ENCODE measurements at regions not wholly inside any gene's neighbourhood (a gene's known extent, or its start where the extent isn't known, plus 50 kb on each side); places are given as distances from the start of the nearest gene placed in this dataset.

GRCh38 chr3:152629363-152630122 lies 205.4 kb upstream of the P2RY1 start:
- in situ Hi-C loops (cut with MboI) = no loop called here
- no peak for DNase-seq (ENCODE audit: low read depth, low spot score)
- ATAC-seq = no peak
- no peak overlapping the region for H3K27ac ChIP-seq (ENCODE audit: control insufficient read depth, insufficient read depth)
- ChIA-PET SMC1A (ENCODE audit: uncharacterized antibody, unreplicated experiment) (no interaction called here), POLR2A (no interaction called here), RAD21 (ENCODE audit: unreplicated experiment) (no interaction called here), CTCF (no interaction called here)
- H3K9ac ChIP-seq (ENCODE audit: control insufficient read depth, insufficient read depth, low read length) = no peak overlapping the region
- H4K20me1 ChIP-seq (ENCODE audit: control insufficient read depth, insufficient read depth) = no peaks in the 10 kb centered on the region
- no peak overlapping the region for H3K4me3 ChIP-seq
- H3K4me2 ChIP-seq (ENCODE audit: control insufficient read depth, insufficient read depth) = no peak overlapping the region
- H2AFZ ChIP-seq (ENCODE audit: control insufficient read depth, low read depth, low read length) = no peak overlapping the region
- H3K9me3 ChIP-seq (replicated peaks; ENCODE audit: control insufficient read depth, insufficient read depth, low read length) = no peaks in the 10 kb centered on the region; the same call in 2 of the 3 replicates
- H3K27me3 ChIP-seq (replicated peaks in 1 of 2; ENCODE audit: control insufficient read depth in 2 of 2, insufficient read depth in 2 of 2, low read length in 1 of 2) = no peaks in the 10 kb centered on the region
- TF ChIP-seq RUNX3 (IDR thresholded peaks at IDR 0.05; ENCODE audit: low read length) (no peak), RELB (IDR thresholded peaks at IDR 0.05; ENCODE audit: low read depth) (no peak), FOXK2 (IDR thresholded peaks at IDR 0.05) (no peak), POU2F2 (IDR thresholded peaks at IDR 0.05; ENCODE audit: borderline replicate concordance, low read depth, low read length) (no peak), PRDM15 (CRISPR knock-in tag; IDR thresholded peaks at IDR 0.05) (no peak), BHLHE40 (IDR thresholded peaks at IDR 0.05; ENCODE audit: borderline replicate concordance in 1 of 2, low read depth in 2 of 2, low read length in 1 of 2) (no peak), SMARCA5 (IDR thresholded peaks at IDR 0.05) (no peak), ETV6 (conservative IDR thresholded peaks at IDR 0.05 in 1 of 2, IDR thresholded peaks at IDR 0.05 in 1 of 2; ENCODE audit: borderline replicate concordance in 1 of 2, low read depth in 1 of 2) (no peak), GABPA (IDR thresholded peaks at IDR 0.05; ENCODE audit: low read depth) (no peak), MYB (IDR thresholded peaks at IDR 0.05; ENCODE audit: borderline replicate concordance, low read depth, low read length) (no peak), RAD51 (IDR thresholded peaks at IDR 0.05) (no peak), TCF12 (IDR thresholded peaks at IDR 0.05; ENCODE audit: low read depth, low read length) (no peak), CHD1 (IDR thresholded peaks at IDR 0.05; ENCODE audit: low read depth, low read length) (no peak), SRF (IDR thresholded peaks at IDR 0.05; ENCODE audit: low read depth in 2 of 2, low read length in 2 of 2) (no peak), TCF3 (IDR thresholded peaks at IDR 0.05; ENCODE audit: borderline replicate concordance, insufficient read depth, low read depth, low read length) (no peak), STAT3 (IDR thresholded peaks at IDR 0.05; ENCODE audit: low read depth, low read length) (no peak)
- no peaks in the 10 kb centered on the region for H3K36me3 ChIP-seq (ENCODE audit: control insufficient read depth in 2 of 2, insufficient read depth in 2 of 2, low read length in 1 of 2)
- no peak for FAIRE-seq
- 84% methylated on average over 7 of the region's 7 CpGs for WGBS (ENCODE audit: insufficient coverage, insufficient replicate concordance, low lambda C conversion rate, missing lambda C conversion rate)
- no TSS peak for BruUV-seq (replicated peaks)
- intact Hi-C loops (cut with micrococcal nuclease; ENCODE audit: unreplicated experiment) = no loop called here
- H3K79me2 ChIP-seq (ENCODE audit: control insufficient read depth, insufficient read depth, low read length) = no peaks in the 10 kb centered on the region
- H3K4me1 ChIP-seq (ENCODE audit: control insufficient read depth, insufficient read depth, low read length) = no peaks in the 10 kb centered on the region
